WTC11 (cell line): ENCODE measurements at regions not wholly inside any gene's neighbourhood (a gene's known extent, or its start where the extent isn't known, plus 50 kb on each side); places are given as distances from the start of the nearest gene placed in this dataset.

ENCODE experiments used
- ATAC-seq: fragments of 200-7000 bp; cut with Tn5 transposase; 2 replicates; pipeline ENCODE4 v1.10.0; 2021; ENCODE audit warnings: mild to moderate bottlenecking, moderate library complexity
- CTCF ChIA-PET: fragments of 300-600 bp; sonication (Branson Sonifier 250); formaldehyde crosslinking; loops from one replicate; lab custom pipeline; 2021; ENCODE audit warnings: antibody characterized with exemption; lab: Charles Lee
- POLR2A ChIA-PET: fragments of 350-600 bp; sonication (Branson Sonifier 250); formaldehyde crosslinking; loops from one replicate; lab custom pipeline; 2021; ENCODE audit warnings: antibody characterized with exemption; lab: Charles Lee
- DNase-seq: peaks from one replicate; pipeline ENCODE4 v3.0.0; 2021; ENCODE audit warnings: low spot score
- H3K27ac Mint-ChIP-seq: 2 replicates; pipeline ENCODE4 v1.8.0; 2021; ENCODE audit warnings: mixed read lengths
- H3K27me3 Mint-ChIP-seq: 2 replicates; pipeline ENCODE4 v1.8.0; 2021; ENCODE audit warnings: low read depth, mild to moderate bottlenecking, moderate library complexity, mixed read lengths
- H3K36me3 Mint-ChIP-seq: 2 replicates; pipeline ENCODE4 v1.8.0; 2021; ENCODE audit warnings: mixed read lengths
- H3K4me1 Mint-ChIP-seq: 2 replicates; pipeline ENCODE4 v1.8.0; 2022; ENCODE audit warnings: mixed read lengths
- H3K4me3 Mint-ChIP-seq: 2 replicates; pipeline ENCODE4 v1.8.0; 2021; ENCODE audit warnings: mild to moderate bottlenecking, moderate library complexity, mixed read lengths
- H3K9me3 Mint-ChIP-seq: 2 replicates; pipeline ENCODE4 v1.8.0; 2021; ENCODE audit warnings: mixed read lengths
- CREM ChIP-seq: sonication (generic); formaldehyde crosslinking; IDR thresholded peaks from 2 replicates; pipeline ENCODE4 v1.8.1; 2022; ENCODE audit warnings: mild to moderate bottlenecking, missing genetic modification reagents, moderate library complexity
- ELF4 ChIP-seq: sonication (generic); formaldehyde crosslinking; IDR thresholded peaks from 2 replicates; pipeline ENCODE4 v1.8.1; 2022; ENCODE audit warnings: low read depth, mild to moderate bottlenecking, moderate library complexity, missing genetic modification reagents
- EMX1 ChIP-seq: fragments of 250-450 bp; sonication (Bioruptor Pico); IDR thresholded peaks from 2 replicates; pipeline ENCODE4 v1.8.0; 2021; ENCODE audit warnings: mild to moderate bottlenecking
- IRF2 ChIP-seq: sonication (generic); formaldehyde crosslinking; IDR thresholded peaks from 2 replicates; pipeline ENCODE4 v1.8.0; 2022; ENCODE audit warnings: low read depth, missing genetic modification reagents, borderline replicate concordance
- JUN ChIP-seq: sonication (generic); formaldehyde crosslinking; IDR thresholded peaks from 2 replicates; pipeline ENCODE4 v1.8.0; 2023; ENCODE audit warnings: mild to moderate bottlenecking, missing genetic modification reagents
- NR1H2 ChIP-seq: sonication (generic); formaldehyde crosslinking; IDR thresholded peaks from 2 replicates; pipeline ENCODE4 v1.9.0; 2021; ENCODE audit warnings: mild to moderate bottlenecking, moderate library complexity, missing genetic modification reagents
- OVOL2 ChIP-seq: fragments of 250-450 bp; sonication (Bioruptor Pico); IDR thresholded peaks from 2 replicates; pipeline ENCODE4 v1.9.0; 2021; ENCODE audit warnings: mild to moderate bottlenecking, borderline replicate concordance
- RELA ChIP-seq: sonication (generic); formaldehyde crosslinking; IDR thresholded peaks from 2 replicates; pipeline ENCODE4 v1.8.1; 2022; ENCODE audit warnings: missing genetic modification reagents, mild to moderate bottlenecking, borderline replicate concordance
- SP1 ChIP-seq: sonication (generic); formaldehyde crosslinking; conservative IDR thresholded peaks from 2 replicates; pipeline ENCODE4 v1.8.1; 2022; ENCODE audit warnings: missing genetic modification reagents
- TCF7 ChIP-seq: sonication (generic); formaldehyde crosslinking; IDR thresholded peaks from 2 replicates; pipeline ENCODE4 v1.8.0; 2022; ENCODE audit warnings: mild to moderate bottlenecking, low read depth, missing genetic modification reagents, moderate library complexity
- TP53 ChIP-seq: sonication (generic); formaldehyde crosslinking; IDR thresholded peaks from 2 replicates; pipeline ENCODE4 v1.8.1; 2023; ENCODE audit warnings: mild to moderate bottlenecking, missing genetic modification reagents
- ZNF138 ChIP-seq: sonication (generic); formaldehyde crosslinking; conservative IDR thresholded peaks from 2 replicates; pipeline ENCODE4 v1.8.1; 2022; ENCODE audit warnings: mild to moderate bottlenecking, moderate library complexity, missing genetic modification reagents
- TF ChIP-seq, protein P1 (sequence below): sonication (generic); formaldehyde crosslinking; conservative IDR thresholded peaks from 2 replicates; pipeline ENCODE4 v1.8.1; 2022; ENCODE audit warnings: mild to moderate bottlenecking, missing genetic modification reagents
- TF ChIP-seq, protein P2 (sequence below): sonication (generic); formaldehyde crosslinking; IDR thresholded peaks from 2 replicates; pipeline ENCODE4 v1.8.1; 2023; ENCODE audit warnings: mild to moderate bottlenecking, missing genetic modification reagents, moderate library complexity
- TF ChIP-seq, protein P3 (sequence below): sonication (generic); formaldehyde crosslinking; IDR thresholded peaks from 2 replicates; pipeline ENCODE4 v1.8.0; 2023; ENCODE audit warnings: missing genetic modification reagents, mild to moderate bottlenecking, borderline replicate concordance
- TF ChIP-seq, protein P4 (sequence below): sonication (generic); formaldehyde crosslinking; conservative IDR thresholded peaks from 2 replicates; pipeline ENCODE4 v1.8.1; 2023; ENCODE audit warnings: mild to moderate bottlenecking, low read depth, missing genetic modification reagents, moderate library complexity
- TF ChIP-seq, protein P5 (sequence below): sonication (generic); formaldehyde crosslinking; IDR thresholded peaks from 2 replicates; pipeline ENCODE4 v1.8.0; 2022; ENCODE audit warnings: mild to moderate bottlenecking, missing genetic modification reagents
- TF ChIP-seq, protein P6 (sequence below): sonication (generic); formaldehyde crosslinking; IDR thresholded peaks from 2 replicates; pipeline ENCODE4 v1.8.1; 2022; ENCODE audit warnings: missing genetic modification reagents, borderline replicate concordance

DNA sequence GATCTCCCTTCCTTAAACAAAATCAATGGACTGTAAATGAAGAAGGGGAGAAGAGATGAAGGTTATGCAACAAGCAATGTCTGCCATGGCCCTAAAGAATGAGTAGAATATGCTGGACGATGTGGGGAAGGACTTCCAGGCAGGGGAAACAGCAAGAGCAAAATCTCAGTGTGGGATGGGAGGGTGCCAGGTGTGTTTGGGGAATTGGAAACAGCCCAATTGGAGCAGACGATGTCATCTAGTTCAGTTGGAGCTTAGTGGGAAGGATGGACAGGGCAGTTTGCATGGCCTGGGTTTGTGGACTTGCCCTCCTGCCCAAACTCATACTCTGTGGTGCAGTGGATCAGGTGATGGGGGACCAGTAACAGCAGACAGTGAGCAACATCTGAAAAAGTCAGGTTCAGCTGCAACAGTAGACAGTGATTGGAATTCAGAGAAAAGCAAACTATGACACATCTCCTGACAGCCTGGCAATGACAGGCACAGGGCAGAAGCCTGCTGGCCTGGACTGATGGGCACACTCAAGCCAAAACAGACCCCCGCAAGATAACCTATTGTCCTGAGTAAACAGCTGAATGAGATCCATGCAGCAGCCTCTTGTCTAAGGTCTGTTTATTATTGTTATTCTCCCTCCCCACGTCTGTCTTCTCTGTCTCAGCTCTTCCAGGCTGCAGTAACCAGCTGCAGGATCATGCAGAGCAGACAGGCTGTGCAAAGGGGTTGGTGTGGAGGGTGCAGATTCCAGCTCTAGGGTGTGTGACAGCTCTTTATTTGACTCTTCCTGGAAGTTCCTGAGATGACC, 50.5 kb upstream of the PRELP start:
- H3K27ac Mint-ChIP-seq, result no peak overlapping the region
- no peaks in the 10 kb centered on the region for H3K36me3 Mint-ChIP-seq
- H3K4me3 Mint-ChIP-seq, result no peak overlapping the region
- no peak for DNase-seq
- peaks cover 8% of the 10 kb centered on the region for H3K4me1 Mint-ChIP-seq
- no peak for ATAC-seq
- ChIA-PET CTCF (interaction anchor here (0.8 to 1.4 kb wide), 3 partner anchors 63 to 158 kb away, joined by 3 to 5 read pairs (median 3); no protein-coding TSS in a partner anchor), POLR2A (no interaction called here)
- no peaks in the 10 kb centered on the region for H3K9me3 Mint-ChIP-seq
- TF ChIP-seq EMX1 (CRISPR knock-in tag), result no peak
- TF ChIP-seq, protein P1, sequence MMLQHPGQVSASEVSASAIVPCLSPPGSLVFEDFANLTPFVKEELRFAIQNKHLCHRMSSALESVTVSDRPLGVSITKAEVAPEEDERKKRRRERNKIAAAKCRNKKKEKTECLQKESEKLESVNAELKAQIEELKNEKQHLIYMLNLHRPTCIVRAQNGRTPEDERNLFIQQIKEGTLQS (CRISPR knock-in tag), result no peak
- no peak for TF ChIP-seq RELA (CRISPR knock-in tag)
- TF ChIP-seq, protein P2, sequence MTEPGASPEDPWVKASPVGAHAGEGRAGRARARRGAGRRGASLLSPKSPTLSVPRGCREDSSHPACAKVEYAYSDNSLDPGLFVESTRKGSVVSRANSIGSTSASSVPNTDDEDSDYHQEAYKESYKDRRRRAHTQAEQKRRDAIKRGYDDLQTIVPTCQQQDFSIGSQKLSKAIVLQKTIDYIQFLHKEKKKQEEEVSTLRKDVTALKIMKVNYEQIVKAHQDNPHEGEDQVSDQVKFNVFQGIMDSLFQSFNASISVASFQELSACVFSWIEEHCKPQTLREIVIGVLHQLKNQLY, result no peak
- TF ChIP-seq, protein P3, sequence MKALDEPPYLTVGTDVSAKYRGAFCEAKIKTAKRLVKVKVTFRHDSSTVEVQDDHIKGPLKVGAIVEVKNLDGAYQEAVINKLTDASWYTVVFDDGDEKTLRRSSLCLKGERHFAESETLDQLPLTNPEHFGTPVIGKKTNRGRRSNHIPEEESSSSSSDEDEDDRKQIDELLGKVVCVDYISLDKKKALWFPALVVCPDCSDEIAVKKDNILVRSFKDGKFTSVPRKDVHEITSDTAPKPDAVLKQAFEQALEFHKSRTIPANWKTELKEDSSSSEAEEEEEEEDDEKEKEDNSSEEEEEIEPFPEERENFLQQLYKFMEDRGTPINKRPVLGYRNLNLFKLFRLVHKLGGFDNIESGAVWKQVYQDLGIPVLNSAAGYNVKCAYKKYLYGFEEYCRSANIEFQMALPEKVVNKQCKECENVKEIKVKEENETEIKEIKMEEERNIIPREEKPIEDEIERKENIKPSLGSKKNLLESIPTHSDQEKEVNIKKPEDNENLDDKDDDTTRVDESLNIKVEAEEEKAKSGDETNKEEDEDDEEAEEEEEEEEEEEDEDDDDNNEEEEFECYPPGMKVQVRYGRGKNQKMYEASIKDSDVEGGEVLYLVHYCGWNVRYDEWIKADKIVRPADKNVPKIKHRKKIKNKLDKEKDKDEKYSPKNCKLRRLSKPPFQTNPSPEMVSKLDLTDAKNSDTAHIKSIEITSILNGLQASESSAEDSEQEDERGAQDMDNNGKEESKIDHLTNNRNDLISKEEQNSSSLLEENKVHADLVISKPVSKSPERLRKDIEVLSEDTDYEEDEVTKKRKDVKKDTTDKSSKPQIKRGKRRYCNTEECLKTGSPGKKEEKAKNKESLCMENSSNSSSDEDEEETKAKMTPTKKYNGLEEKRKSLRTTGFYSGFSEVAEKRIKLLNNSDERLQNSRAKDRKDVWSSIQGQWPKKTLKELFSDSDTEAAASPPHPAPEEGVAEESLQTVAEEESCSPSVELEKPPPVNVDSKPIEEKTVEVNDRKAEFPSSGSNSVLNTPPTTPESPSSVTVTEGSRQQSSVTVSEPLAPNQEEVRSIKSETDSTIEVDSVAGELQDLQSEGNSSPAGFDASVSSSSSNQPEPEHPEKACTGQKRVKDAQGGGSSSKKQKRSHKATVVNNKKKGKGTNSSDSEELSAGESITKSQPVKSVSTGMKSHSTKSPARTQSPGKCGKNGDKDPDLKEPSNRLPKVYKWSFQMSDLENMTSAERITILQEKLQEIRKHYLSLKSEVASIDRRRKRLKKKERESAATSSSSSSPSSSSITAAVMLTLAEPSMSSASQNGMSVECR (CRISPR knock-in tag), result no peak
- TF ChIP-seq, protein P4, sequence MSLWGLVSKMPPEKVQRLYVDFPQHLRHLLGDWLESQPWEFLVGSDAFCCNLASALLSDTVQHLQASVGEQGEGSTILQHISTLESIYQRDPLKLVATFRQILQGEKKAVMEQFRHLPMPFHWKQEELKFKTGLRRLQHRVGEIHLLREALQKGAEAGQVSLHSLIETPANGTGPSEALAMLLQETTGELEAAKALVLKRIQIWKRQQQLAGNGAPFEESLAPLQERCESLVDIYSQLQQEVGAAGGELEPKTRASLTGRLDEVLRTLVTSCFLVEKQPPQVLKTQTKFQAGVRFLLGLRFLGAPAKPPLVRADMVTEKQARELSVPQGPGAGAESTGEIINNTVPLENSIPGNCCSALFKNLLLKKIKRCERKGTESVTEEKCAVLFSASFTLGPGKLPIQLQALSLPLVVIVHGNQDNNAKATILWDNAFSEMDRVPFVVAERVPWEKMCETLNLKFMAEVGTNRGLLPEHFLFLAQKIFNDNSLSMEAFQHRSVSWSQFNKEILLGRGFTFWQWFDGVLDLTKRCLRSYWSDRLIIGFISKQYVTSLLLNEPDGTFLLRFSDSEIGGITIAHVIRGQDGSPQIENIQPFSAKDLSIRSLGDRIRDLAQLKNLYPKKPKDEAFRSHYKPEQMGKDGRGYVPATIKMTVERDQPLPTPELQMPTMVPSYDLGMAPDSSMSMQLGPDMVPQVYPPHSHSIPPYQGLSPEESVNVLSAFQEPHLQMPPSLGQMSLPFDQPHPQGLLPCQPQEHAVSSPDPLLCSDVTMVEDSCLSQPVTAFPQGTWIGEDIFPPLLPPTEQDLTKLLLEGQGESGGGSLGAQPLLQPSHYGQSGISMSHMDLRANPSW (CRISPR knock-in tag), result no peak
- no peaks in the 10 kb centered on the region; the same call in 1 of the 2 replicates for H3K27me3 Mint-ChIP-seq

DNA sequence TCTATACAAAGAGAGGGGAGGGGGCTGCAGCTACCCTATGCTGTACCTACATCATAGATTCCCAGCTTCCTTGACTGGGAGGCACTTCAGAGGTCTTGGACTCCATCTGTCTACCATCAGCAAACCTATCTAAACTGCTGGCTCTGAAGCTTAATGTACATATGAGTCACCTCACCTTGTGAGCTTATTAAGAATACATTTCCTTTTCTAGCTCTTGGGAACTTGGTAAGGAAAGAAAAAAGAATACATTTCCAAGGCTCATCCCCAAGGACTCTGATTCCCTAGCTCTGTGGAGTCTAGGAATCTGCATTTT, 50.0 kb upstream of the PRELP start:
- Mint-ChIP-seq H3K36me3 (no peaks in the 10 kb centered on the region), H3K27me3 (no peaks in the 10 kb centered on the region; the same call in 1 of the 2 replicates), H3K4me3 (no peak overlapping the region), H3K27ac (no peak overlapping the region), H3K4me1 (peaks cover 4% of the 10 kb centered on the region), H3K9me3 (no peaks in the 10 kb centered on the region)
- TF ChIP-seq IRF2 (no peak), TCF7 (CRISPR knock-in tag) (no peak), ZNF138 (CRISPR knock-in tag) (no peak), CREM (no peak), OVOL2 (CRISPR knock-in tag) (no peak), SP1 (CRISPR knock-in tag) (no peak), ELF4 (no peak), NR1H2 (CRISPR knock-in tag) (no peak), RELA (CRISPR knock-in tag) (no peak), JUN (CRISPR knock-in tag) (no peak), TP53 (CRISPR knock-in tag) (no peak)
- TF ChIP-seq, protein P5, sequence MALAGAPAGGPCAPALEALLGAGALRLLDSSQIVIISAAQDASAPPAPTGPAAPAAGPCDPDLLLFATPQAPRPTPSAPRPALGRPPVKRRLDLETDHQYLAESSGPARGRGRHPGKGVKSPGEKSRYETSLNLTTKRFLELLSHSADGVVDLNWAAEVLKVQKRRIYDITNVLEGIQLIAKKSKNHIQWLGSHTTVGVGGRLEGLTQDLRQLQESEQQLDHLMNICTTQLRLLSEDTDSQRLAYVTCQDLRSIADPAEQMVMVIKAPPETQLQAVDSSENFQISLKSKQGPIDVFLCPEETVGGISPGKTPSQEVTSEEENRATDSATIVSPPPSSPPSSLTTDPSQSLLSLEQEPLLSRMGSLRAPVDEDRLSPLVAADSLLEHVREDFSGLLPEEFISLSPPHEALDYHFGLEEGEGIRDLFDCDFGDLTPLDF (CRISPR knock-in tag), result no peak
- TF ChIP-seq, protein P6, sequence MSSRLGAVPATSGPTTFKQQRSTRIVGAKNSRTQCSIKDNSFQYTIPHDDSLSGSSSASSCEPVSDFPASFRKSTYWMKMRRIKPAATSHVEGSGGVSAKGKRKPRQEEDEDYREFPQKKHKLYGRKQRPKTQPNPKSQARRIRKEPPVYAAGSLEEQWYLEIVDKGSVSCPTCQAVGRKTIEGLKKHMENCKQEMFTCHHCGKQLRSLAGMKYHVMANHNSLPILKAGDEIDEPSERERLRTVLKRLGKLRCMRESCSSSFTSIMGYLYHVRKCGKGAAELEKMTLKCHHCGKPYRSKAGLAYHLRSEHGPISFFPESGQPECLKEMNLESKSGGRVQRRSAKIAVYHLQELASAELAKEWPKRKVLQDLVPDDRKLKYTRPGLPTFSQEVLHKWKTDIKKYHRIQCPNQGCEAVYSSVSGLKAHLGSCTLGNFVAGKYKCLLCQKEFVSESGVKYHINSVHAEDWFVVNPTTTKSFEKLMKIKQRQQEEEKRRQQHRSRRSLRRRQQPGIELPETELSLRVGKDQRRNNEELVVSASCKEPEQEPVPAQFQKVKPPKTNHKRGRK (CRISPR knock-in tag), result no peak
- no peak for ATAC-seq
- ChIA-PET CTCF (interaction anchor here (0.5 to 1.4 kb wide), 4 partner anchors 62 to 158 kb away, joined by 3 to 5 read pairs (median 4); no protein-coding TSS in a partner anchor), POLR2A (no interaction called here)
- no peak for DNase-seq
